K562 (cell line): ENCODE measurements at regions not wholly inside any gene's neighbourhood (a gene's known extent, or its start where the extent isn't known, plus 50 kb on each side); places are given as distances from the start of the nearest gene placed in this dataset.

Experiments used
- ARHGAP35 ChIP-seq: fragments of 450-650 bp; IDR thresholded peaks from 2 replicates; pipeline ENCODE4 v1.6.1; 2018; ENCODE audit not compliant: partially characterized antibody
- ATF3 ChIP-seq, 2 experiments: fragments of 450-650 bp in 1 of 2; sonication (generic) in 1 of 2; formaldehyde crosslinking in 1 of 2; IDR thresholded peaks in 1 of 2; conservative IDR thresholded peaks in 1 of 2; 2 replicates each; pipeline versions ENCODE4 v1.6.1 to v1.8.1; 2016 to 2023; ENCODE audit warnings: mild to moderate bottlenecking in 2 of 2, moderate library complexity in 2 of 2, inconsistent platforms in 1 of 2, missing genetic modification reagents in 1 of 2
- CTCF ChIP-seq, 3 experiments: IDR thresholded peaks in 2 of 3; conservative IDR thresholded peaks in 1 of 3; 2 replicates each; pipeline ENCODE4 v1.5.1; 2011 to 2012; ENCODE audit warnings: low read length in 3 of 3, mild to moderate bottlenecking in 3 of 3, control low read depth in 2 of 3, improper control_type of control experiment in 1 of 3, inconsistent platforms in 1 of 3, low read depth in 1 of 3, mixed read lengths in 1 of 3, moderate library complexity in 1 of 3; ENCODE audit not compliant: insufficient read depth in 2 of 3
- E2F1 ChIP-seq: sonication (generic); formaldehyde crosslinking; IDR thresholded peaks from 2 replicates; pipeline ENCODE4 v1.8.1; 2023; ENCODE audit warnings: mild to moderate bottlenecking, missing genetic modification reagents, moderate library complexity
- HMGXB4 ChIP-seq: sonication (generic); formaldehyde crosslinking; IDR thresholded peaks from 2 replicates; pipeline ENCODE4 v1.8.1; 2023; ENCODE audit warnings: mild to moderate bottlenecking, missing genetic modification reagents
- MTA3 ChIP-seq: fragments of 450-650 bp; formaldehyde crosslinking; IDR thresholded peaks from 2 replicates; pipeline ENCODE4 v1.6.1; 2017; ENCODE audit warnings: mild to moderate bottlenecking, borderline replicate concordance
- MYNN ChIP-seq, 2 experiments: sonication (generic); formaldehyde crosslinking in 1 of 2; IDR thresholded peaks; 2 replicates each; pipeline versions ENCODE4 v1.5.0 to v1.6.1; 2016 to 2020; ENCODE audit warnings: antibody characterized with exemption in 1 of 2, missing genetic modification reagents in 1 of 2
- NBN ChIP-seq: fragments of 450-650 bp; IDR thresholded peaks from 2 replicates; pipeline ENCODE4 v1.6.1; 2016; ENCODE audit warnings: low read depth, mild to moderate bottlenecking
- PML ChIP-seq: IDR thresholded peaks from 2 replicates; pipeline ENCODE4 v1.6.1; 2012; ENCODE audit warnings: low read length, inconsistent platforms
- RAD51 ChIP-seq: fragments of 450-650 bp; IDR thresholded peaks from 2 replicates; pipeline ENCODE4 v1.7.1; 2016; ENCODE audit warnings: low read depth, mild to moderate bottlenecking, borderline replicate concordance
- YBX1 ChIP-seq: fragments of 450-650 bp; IDR thresholded peaks from 2 replicates; pipeline ENCODE4 v1.7.1; 2016; ENCODE audit warnings: mild to moderate bottlenecking
- TF ChIP-seq, protein P1 (sequence below), 3 experiments: fragments of 200-800 bp in 1 of 3; sonication (Bioruptor generic) in 1 of 3; sonication (generic) in 1 of 3; formaldehyde crosslinking in 1 of 3; IDR thresholded peaks; 2 replicates each; pipeline versions ENCODE4 v1.6.1 to v1.8.0; 2016 to 2022; ENCODE audit warnings: mild to moderate bottlenecking in 2 of 3, missing compliant biosample characterization in 2 of 3, missing genetic modification characterization in 2 of 3, missing genetic modification reagents in 1 of 3
- TF ChIP-seq, protein P2 (sequence below): fragments of 450-650 bp; IDR thresholded peaks from 2 replicates; pipeline ENCODE4 v1.6.1; 2016; ENCODE audit warnings: mild to moderate bottlenecking

DNA sequence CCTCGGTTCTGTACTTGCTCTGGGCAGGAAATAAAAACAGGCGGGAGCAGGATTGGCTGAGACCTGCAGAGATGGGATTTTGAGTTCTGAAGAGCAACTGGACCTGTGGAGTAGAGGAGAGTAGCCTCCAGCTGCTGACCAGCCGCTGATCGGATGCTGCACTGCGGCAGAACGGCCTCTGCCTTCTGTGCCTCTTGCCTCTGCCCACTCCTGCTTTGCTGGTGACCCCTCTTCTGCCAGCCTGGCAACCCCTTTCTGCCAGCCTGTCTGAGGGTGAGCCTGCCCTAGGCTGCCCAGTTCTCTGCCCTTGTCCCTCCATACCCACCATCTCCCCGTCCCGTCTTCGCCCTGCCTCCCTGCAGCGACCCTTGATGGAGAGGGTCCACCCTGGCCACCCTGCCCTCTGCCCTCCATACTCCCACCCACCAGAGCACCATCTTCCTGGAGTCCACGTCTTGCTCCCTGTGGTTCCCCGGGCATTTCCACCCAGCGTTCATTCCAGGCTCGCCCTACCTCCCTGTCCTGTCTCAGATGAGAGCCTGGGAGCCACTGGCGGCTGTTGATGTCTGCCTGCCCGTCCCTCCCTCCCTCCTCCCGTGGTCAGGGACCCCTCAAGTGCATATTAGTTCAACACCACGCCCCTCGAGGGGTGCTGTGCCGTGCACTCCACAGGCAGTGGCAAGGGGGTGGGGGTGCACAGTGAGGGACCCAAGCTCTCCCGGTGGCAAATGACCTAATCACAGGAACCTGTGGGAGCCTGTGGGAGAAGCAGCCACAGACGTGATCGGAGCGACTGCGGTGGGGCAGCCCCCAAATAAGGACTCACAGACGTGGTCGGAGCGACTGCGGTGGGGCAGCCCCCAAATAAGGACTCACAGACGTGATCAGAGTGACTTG lies 863.3 kb downstream of the TBC1D22A start:
- TF ChIP-seq MYNN (IDR thresholded peaks at IDR 0.05) = no peak
- no peak for TF ChIP-seq MYNN (CRISPR knock-in tag; IDR thresholded peaks at IDR 0.05)
- no peak for TF ChIP-seq CTCF (IDR thresholded peaks at IDR 0.05 in 2 of 3, conservative IDR thresholded peaks at IDR 0.05 in 1 of 3; ENCODE audit: insufficient read depth in 2 of 3, low read depth in 1 of 3, low read length in 3 of 3)
- TF ChIP-seq PML = no peak
- no peak for TF ChIP-seq MTA3
- no peak for TF ChIP-seq ARHGAP35
- TF ChIP-seq YBX1 = no peak
- no peak for TF ChIP-seq ATF3 (IDR thresholded peaks at IDR 0.05)
- no peak for TF ChIP-seq ATF3 (CRISPR knock-in tag; conservative IDR thresholded peaks at IDR 0.05)
- no peak for TF ChIP-seq E2F1 (CRISPR knock-in tag)
- no peak for TF ChIP-seq RAD51
- TF ChIP-seq, protein P1, sequence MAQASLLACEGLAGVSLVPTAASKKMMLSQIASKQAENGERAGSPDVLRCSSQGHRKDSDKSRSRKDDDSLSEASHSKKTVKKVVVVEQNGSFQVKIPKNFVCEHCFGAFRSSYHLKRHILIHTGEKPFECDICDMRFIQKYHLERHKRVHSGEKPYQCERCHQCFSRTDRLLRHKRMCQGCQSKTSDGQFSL (CRISPR knock-in tag; IDR thresholded peaks at IDR 0.05) = no peak
- TF ChIP-seq, protein P1 (tag; IDR thresholded peaks at IDR 0.05) = no peak
- TF ChIP-seq HMGXB4 (CRISPR knock-in tag) = no peak
- TF ChIP-seq, protein P2, sequence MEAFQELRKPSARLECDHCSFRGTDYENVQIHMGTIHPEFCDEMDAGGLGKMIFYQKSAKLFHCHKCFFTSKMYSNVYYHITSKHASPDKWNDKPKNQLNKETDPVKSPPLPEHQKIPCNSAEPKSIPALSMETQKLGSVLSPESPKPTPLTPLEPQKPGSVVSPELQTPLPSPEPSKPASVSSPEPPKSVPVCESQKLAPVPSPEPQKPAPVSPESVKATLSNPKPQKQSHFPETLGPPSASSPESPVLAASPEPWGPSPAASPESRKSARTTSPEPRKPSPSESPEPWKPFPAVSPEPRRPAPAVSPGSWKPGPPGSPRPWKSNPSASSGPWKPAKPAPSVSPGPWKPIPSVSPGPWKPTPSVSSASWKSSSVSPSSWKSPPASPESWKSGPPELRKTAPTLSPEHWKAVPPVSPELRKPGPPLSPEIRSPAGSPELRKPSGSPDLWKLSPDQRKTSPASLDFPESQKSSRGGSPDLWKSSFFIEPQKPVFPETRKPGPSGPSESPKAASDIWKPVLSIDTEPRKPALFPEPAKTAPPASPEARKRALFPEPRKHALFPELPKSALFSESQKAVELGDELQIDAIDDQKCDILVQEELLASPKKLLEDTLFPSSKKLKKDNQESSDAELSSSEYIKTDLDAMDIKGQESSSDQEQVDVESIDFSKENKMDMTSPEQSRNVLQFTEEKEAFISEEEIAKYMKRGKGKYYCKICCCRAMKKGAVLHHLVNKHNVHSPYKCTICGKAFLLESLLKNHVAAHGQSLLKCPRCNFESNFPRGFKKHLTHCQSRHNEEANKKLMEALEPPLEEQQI = no peak
- TF ChIP-seq NBN = no peak
